ENCODE measurements at regions not wholly inside any gene's neighbourhood (a gene's known extent, or its start where the extent isn't known, plus 50 kb on each side); places are given as distances from the start of the nearest gene placed in this dataset.

- TF ChIP-seq POLR2A (IDR thresholded peaks at IDR 0.05), result no peak
- no peak for TF ChIP-seq CTCF (IDR thresholded peaks at IDR 0.05)
Measured at GRCh38 chr1:82392513-82392912, 591.8 kb downstream of the ADGRL2 start.

Data from right lobe of liver (tissue), 4 donors.